Breast epithelium (tissue), 4 donors: ENCODE measurements at regions not wholly inside any gene's neighbourhood (a gene's known extent, or its start where the extent isn't known, plus 50 kb on each side); places are given as distances from the start of the nearest gene placed in this dataset.

Source experiments
- DNase-seq, 2 donors: peaks; one replicate each; pipeline ENCODE4 v3.0.0-alpha.2; 2019; ENCODE audit warnings: low spot score in 2 of 2
- H3K27ac ChIP-seq, 2 donors: fragments of 200-600 bp; sonication (generic) in 1 of 2; one replicate each; pipeline ENCODE4 v1.5.1; 2016 to 2019; ENCODE audit warnings: mild to moderate bottlenecking in 1 of 2
- H3K27me3 ChIP-seq, 2 donors: fragments of 200-600 bp; sonication (generic) in 1 of 2; one replicate each; pipeline versions ENCODE4 v1.5.1 to v1.6.0; 2017 to 2019; ENCODE audit warnings: control low read depth in 1 of 2, mild to moderate bottlenecking in 1 of 2
- H3K36me3 ChIP-seq: fragments of 200-600 bp; one replicate; pipeline ENCODE4 v1.5.1; 2019
- H3K4me1 ChIP-seq, 2 donors: fragments of 200-600 bp; sonication (generic); one replicate each; pipeline ENCODE4 v1.5.1; 2016 to 2019; ENCODE audit warnings: control low read depth in 1 of 2
- H3K4me3 ChIP-seq, 3 donors: fragments of 200-600 bp; sonication (generic); 1 replicate in 2 of 3; 2 replicates in 1 of 3; pipeline ENCODE4 v1.5.1; 2016 to 2019; ENCODE audit warnings: mild to moderate bottlenecking in 3 of 3, moderate library complexity in 2 of 3
- H3K9me3 ChIP-seq, 2 donors: fragments of 200-600 bp; sonication (generic) in 1 of 2; one replicate each; pipeline ENCODE4 v1.5.1; 2016 to 2019; ENCODE audit warnings: control low read depth in 1 of 2
- CTCF ChIP-seq, 3 donors: fragments of 450-650 bp; IDR thresholded peaks; one replicate each; pipeline ENCODE4 v1.5.1; 2016 to 2017; ENCODE audit warnings: antibody characterized with exemption in 3 of 3, mild to moderate bottlenecking in 3 of 3, moderate library complexity in 3 of 3
- POLR2A ChIP-seq: fragments of 450-650 bp; IDR thresholded peaks from one replicate; pipeline ENCODE4 v1.6.1; 2016; ENCODE audit warnings: antibody characterized with exemption, mild to moderate bottlenecking, moderate library complexity
- POLR2AphosphoS5 ChIP-seq, 3 donors: sonication (generic); formaldehyde crosslinking; IDR thresholded peaks; one replicate each; pipeline ENCODE4 v1.6.1; 2017; ENCODE audit warnings: antibody characterized with exemption in 3 of 3
- intact Hi-C: fragments of 100-400 bp; cut with DNase I; formaldehyde crosslinking; loops from one replicate; pipeline ENCODE4 v1.15.1; 2023; ENCODE audit warnings: low total_unique reads

DNA sequence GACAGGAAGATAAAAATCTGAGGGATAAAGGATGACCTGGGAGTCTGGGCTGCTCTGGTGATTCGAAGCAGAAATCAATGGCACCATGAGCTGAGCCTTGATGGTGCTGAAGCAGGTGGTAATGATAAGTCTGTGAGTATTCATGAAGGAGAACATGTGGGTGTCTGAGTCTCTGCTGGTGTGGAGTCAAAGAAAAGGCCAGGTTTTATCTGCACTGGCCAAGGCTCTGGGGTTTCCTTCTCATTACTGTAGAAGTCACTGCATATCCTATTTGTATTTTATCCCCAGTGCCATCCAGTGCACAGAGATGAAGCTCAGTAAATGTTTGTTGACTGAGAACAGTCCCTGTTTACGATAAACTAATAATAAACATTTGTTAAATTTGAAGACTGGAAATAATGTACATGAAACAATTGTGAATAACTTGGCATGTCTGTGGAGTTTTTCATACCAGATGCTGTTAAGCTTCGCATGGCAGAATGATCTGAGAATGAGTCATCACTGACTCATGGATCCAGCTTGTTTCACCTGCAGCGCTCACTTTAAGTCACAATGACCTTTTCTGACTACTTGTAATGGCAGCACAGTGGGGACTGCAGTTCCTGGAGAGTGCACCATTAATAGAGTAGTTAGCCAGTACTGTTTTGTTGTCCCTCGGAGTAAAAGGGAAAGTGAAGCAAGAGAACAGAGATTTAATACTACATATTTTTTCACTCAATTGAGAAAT lies 538.5 kb downstream of the HTR7 start:
- DNase-seq = no peak
- Histone ChIP-seq H3K9me3 (no peaks in the 10 kb centered on the region), H3K4me1 (no peaks in the 10 kb centered on the region), H3K27ac (no peak overlapping the region), H3K4me3 (no peak overlapping the region), H3K36me3 (no peaks in the 10 kb centered on the region), H3K27me3 (no peaks in the 10 kb centered on the region)
- TF ChIP-seq POLR2A = no peak
- TF ChIP-seq POLR2AphosphoS5 (IDR thresholded peaks at IDR 0.05) = no peak
- TF ChIP-seq CTCF (IDR thresholded peaks at IDR 0.05) = no peak
- intact Hi-C loops = no loop called here

DNA sequence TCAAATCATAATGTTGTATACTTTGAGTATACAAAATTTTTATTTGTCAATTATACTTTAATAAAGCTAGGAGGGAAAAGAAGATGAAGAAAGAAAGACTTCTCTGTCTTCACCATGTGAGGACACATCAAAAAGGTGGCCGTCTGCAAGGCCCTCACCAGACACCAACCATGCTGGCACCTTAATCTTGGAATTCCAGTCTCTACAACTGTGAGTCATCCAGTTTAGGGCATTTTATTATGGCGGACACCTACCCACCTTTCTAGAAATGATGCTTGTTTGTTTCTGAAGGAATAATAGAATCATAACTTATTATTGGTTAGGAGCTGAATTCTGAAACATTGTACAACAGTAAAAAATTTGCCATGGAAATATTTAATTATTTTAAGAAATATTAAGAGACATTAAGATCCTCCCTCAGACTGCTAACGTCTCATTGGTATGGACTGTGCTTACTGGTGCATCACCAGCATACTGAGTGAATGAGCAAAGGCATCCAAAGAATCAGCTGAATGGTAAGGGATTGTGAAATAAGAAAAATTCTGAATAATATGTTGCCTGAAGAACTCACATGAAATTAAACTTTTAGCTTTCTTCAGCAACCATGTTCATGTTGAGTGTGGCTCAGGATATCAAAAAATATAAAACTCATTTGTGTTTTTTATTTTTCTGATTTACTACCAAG lies 536.6 kb downstream of the HTR7 start:
- TF ChIP-seq POLR2A (no peak), POLR2AphosphoS5 (IDR thresholded peaks at IDR 0.05) (no peak), CTCF (IDR thresholded peaks at IDR 0.05) (no peak)
- Histone ChIP-seq H3K4me3 (no peak overlapping the region), H3K27me3 (no peaks in the 10 kb centered on the region), H3K36me3 (no peaks in the 10 kb centered on the region), H3K4me1 (no peaks in the 10 kb centered on the region), H3K27ac (no peak overlapping the region), H3K9me3 (no peaks in the 10 kb centered on the region)
- intact Hi-C loops = no loop called here
- no peak for DNase-seq

GRCh38 chr10:90326498-90327267 lies 531.2 kb downstream of the HTR7 start:
- H3K27ac ChIP-seq = no peak overlapping the region
- H3K27me3 ChIP-seq = no peaks in the 10 kb centered on the region
- no peaks in the 10 kb centered on the region for H3K4me1 ChIP-seq
- H3K4me3 ChIP-seq = no peak overlapping the region
- no peak for TF ChIP-seq CTCF (IDR thresholded peaks at IDR 0.05)
- TF ChIP-seq POLR2A = no peak
- no peak for TF ChIP-seq POLR2AphosphoS5 (IDR thresholded peaks at IDR 0.05)
- DNase-seq = no peak
- intact Hi-C loops = no loop called here
- no peaks in the 10 kb centered on the region for H3K9me3 ChIP-seq
- H3K36me3 ChIP-seq = no peaks in the 10 kb centered on the region

DNA sequence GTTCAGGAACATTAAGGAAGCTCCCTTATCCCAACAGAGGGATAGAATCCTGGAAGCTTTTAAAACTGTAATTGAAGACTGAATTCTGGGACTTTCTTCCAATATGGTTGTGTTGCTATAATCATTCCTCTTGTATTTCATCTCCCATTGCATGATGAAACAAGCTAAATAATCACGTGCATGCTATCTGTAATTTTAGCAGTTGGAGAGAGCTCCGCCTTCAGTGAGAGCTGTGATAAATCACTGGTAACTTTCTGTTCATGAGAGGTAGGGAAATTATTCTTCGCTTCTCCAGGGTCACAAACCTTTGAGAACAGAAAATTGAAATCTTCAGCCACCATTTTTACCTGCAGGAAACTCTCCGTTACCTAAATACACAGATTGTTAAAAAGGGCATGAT lies 530.2 kb downstream of the HTR7 start:
- no peaks in the 10 kb centered on the region for H3K27me3 ChIP-seq
- intact Hi-C loops = no loop called here
- no peak for TF ChIP-seq POLR2AphosphoS5 (IDR thresholded peaks at IDR 0.05)
- no peak for TF ChIP-seq POLR2A
- TF ChIP-seq CTCF (IDR thresholded peaks at IDR 0.05) = no peak

DNA sequence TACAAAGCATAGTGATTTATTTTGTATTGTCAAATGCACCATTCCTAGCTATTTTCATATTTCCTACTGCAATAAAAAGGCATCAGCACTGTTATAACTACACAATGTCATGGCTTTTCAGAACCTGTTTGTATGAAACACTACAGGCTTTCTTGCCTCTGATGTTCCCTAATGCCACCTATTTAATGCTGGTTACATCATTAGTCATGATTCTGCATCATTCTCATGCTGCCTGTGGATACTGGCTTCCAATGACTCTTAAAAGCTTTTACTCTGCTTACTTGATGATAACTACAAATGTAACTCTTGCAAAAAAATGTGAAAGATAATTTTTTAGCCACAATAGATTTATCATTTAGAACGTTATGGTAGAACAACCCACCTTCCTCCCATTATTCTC lies 529.4 kb downstream of the HTR7 start:
- no peaks in the 10 kb centered on the region for H3K4me1 ChIP-seq
- H3K36me3 ChIP-seq = no peaks in the 10 kb centered on the region
- H3K9me3 ChIP-seq = no peaks in the 10 kb centered on the region
- no peak overlapping the region for H3K27ac ChIP-seq
- H3K27me3 ChIP-seq = no peaks in the 10 kb centered on the region
- H3K4me3 ChIP-seq = no peak overlapping the region
- no peak for DNase-seq
- intact Hi-C loops = no loop called here
- TF ChIP-seq CTCF (IDR thresholded peaks at IDR 0.05) (no peak), POLR2A (no peak)

More for the DNA sequence above, 530.2 kb downstream of the HTR7 start:
- no peak overlapping the region for H3K27ac ChIP-seq
- no peak for DNase-seq
- H3K36me3 ChIP-seq = no peaks in the 10 kb centered on the region
- no peak overlapping the region for H3K4me3 ChIP-seq
- H3K9me3 ChIP-seq = no peaks in the 10 kb centered on the region
- no peaks in the 10 kb centered on the region for H3K4me1 ChIP-seq
